ENCODE measurements at regions not wholly inside any gene's neighbourhood (a gene's known extent, or its start where the extent isn't known, plus 50 kb on each side); places are given as distances from the start of the nearest gene placed in this dataset.

DNA sequence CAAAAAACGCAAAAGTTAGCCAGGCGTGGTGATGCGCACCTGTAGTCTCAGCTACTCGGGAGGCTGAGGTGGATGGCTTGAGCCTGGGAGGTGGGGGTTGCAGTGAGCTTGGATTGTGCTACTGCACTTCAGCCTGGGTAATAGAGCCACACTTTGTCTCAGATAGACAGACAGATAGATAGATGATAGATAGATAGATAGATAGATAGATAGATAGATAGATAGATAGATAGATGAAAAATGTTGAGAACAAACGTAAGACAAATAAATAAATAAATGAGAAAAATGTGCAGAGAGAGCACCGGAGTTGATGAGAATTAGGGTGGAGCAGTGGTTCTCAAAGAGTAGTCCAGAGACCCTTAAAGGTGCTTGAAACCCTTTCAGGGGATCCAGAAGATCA, 58.4 kb upstream of the ARL8B start:
- TF ChIP-seq FOXP2 (optimal IDR thresholded peaks at IDR 0.05; ENCODE audit: control extremely low read depth, extremely low read length, insufficient read depth): no peak
- no peak for TF ChIP-seq EZH2 (IDR thresholded peaks at IDR 0.05)
- TF ChIP-seq POLR2AphosphoS5 (IDR thresholded peaks at IDR 0.05; ENCODE audit: borderline replicate concordance, low read depth, low read length): no peak
